Stimulated activated CD4-positive, alpha-beta T cell treated with anti-CD3 and anti-CD28 coated beads, Interleukin-1b, Interleukin-23, amount 100 ng/mL, for 1 hour (primary cell): ENCODE measurements at regions not wholly inside any gene's neighbourhood (a gene's known extent, or its start where the extent isn't known, plus 50 kb on each side); places are given as distances from the start of the nearest gene placed in this dataset.
"Not testable (repeated sequence)": the region's sequence is repeated elsewhere in the genome, so short reads cannot be mapped to it uniquely, and the experiment has no call there.

Experiments used
- DNase-seq, 2 donors: peaks; one replicate each; pipeline ENCODE4 v3.0.0-alpha.2; 2020; ENCODE audit warnings: low read depth in 2 of 2

- no peak for DNase-seq
These were observed 616.0 kb upstream of the NR5A2 start for GRCh38 chr1:199411506-199411905.

GRCh38 chr1:199422206-199422605 is 605.3 kb upstream of the NR5A2 start:
- no peak for DNase-seq

GRCh38 chr1:199447906-199448305 is 579.6 kb upstream of the NR5A2 start:
- no peak for DNase-seq

GRCh38 chr1:199448646-199449045 is 578.9 kb upstream of the NR5A2 start:
- no peak for DNase-seq

- DNase-seq: no peak
These were observed 578.3 kb upstream of the NR5A2 start for GRCh38 chr1:199449221-199449620.

GRCh38 chr1:199449681-199450080 is 577.8 kb upstream of the NR5A2 start:
- no peak for DNase-seq

- no peak for DNase-seq
These were observed 574.9 kb upstream of the NR5A2 start for GRCh38 chr1:199452627-199453026.

GRCh38 chr1:199453723-199454122 is 573.8 kb upstream of the NR5A2 start:
- no peak for DNase-seq

- DNase-seq: no peak
These were observed 566.6 kb upstream of the NR5A2 start for GRCh38 chr1:199460933-199461332.

GRCh38 chr1:199463521-199464127 is 563.9 kb upstream of the NR5A2 start:
- no peak for DNase-seq

- DNase-seq: no peak
These were observed 560.5 kb upstream of the NR5A2 start for GRCh38 chr1:199466961-199467360.

- no peak for DNase-seq
These were observed 555.5 kb upstream of the NR5A2 start for GRCh38 chr1:199472018-199472417.

GRCh38 chr1:199472978-199473377 is 554.5 kb upstream of the NR5A2 start:
- no peak for DNase-seq

GRCh38 chr1:199474738-199475137 is 552.8 kb upstream of the NR5A2 start:
- no peak for DNase-seq

- DNase-seq: no peak
These were observed 545.1 kb upstream of the NR5A2 start for GRCh38 chr1:199482426-199482825.

GRCh38 chr1:199489594-199489993 is 537.9 kb upstream of the NR5A2 start:
- DNase-seq: no peak

GRCh38 chr1:199490769-199491527 is 536.6 kb upstream of the NR5A2 start:
- DNase-seq: no peak

GRCh38 chr1:199495432-199495831 is 532.1 kb upstream of the NR5A2 start:
- DNase-seq: no peak

GRCh38 chr1:199498802-199499201 is 528.7 kb upstream of the NR5A2 start:
- DNase-seq: not testable (repeated sequence)

GRCh38 chr1:199508072-199508471 is 519.4 kb upstream of the NR5A2 start:
- DNase-seq: no peak

- no peak for DNase-seq
These were observed 518.9 kb upstream of the NR5A2 start for GRCh38 chr1:199508653-199509052.

GRCh38 chr1:199509456-199509855 is 518.1 kb upstream of the NR5A2 start:
- DNase-seq: no peak

- no peak for DNase-seq
These were observed 517.2 kb upstream of the NR5A2 start for GRCh38 chr1:199510314-199510713.
